MM.1S (cell line): ENCODE measurements at regions not wholly inside any gene's neighbourhood (a gene's known extent, or its start where the extent isn't known, plus 50 kb on each side); places are given as distances from the start of the nearest gene placed in this dataset.

Source experiments
- CTCF ChIP-seq: fragments of 300-600 bp; sonication (generic); IDR thresholded peaks from 2 replicates; pipeline ENCODE4 v1.5.1; 2016; ENCODE audit warnings: antibody characterized with exemption, low read length, mixed read lengths
- EZH2 ChIP-seq: fragments of 300-600 bp; sonication (generic); optimal IDR thresholded peaks from 2 replicates; pipeline ENCODE3; 2017; ENCODE audit warnings: low read depth, mild to moderate bottlenecking, antibody characterized with exemption, low read length, mixed read lengths
- EZH2phosphoT487 ChIP-seq: fragments of 300-600 bp; sonication (generic); IDR thresholded peaks from 2 replicates; pipeline ENCODE4 v1.6.1; 2018; ENCODE audit warnings: antibody characterized with exemption, low read length

- TF ChIP-seq CTCF, result peak; percentile 66
- no peak for TF ChIP-seq EZH2
- TF ChIP-seq EZH2phosphoT487, result no peak
These were observed 55.2 kb upstream of the ADGRF1 start for GRCh38 chr6:47097092-47097945.
